Glomerular visceral epithelial cell (primary cell): ENCODE measurements at regions not wholly inside any gene's neighbourhood (a gene's known extent, or its start where the extent isn't known, plus 50 kb on each side); places are given as distances from the start of the nearest gene placed in this dataset.

Source experiments
- DNase-seq: peaks from one replicate; pipeline ENCODE4 v3.0.0-alpha.2; 2016; ENCODE audit errors: extremely low spot score

DNA sequence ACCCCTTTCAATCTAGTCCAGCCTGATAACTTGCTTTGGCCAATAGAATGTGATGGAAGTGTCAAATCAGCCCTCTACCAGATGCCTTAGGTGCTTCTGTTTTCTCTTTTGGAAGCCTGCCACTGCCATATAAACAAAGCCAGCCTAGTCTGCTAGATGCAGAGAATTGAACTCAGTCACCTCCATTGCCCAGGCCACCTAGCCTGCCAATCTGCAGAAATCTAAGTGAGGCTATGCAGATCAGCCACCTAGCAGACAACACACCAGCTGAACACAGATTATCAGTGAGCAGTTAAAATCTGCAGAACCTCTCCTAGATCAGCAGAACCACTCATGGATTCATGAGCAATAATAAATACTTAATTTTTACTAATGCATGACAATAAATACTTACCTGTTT lies 1108.2 kb downstream of the PCDH18 start:
- no peak for DNase-seq

GRCh38 chr4:136414981-136415380 lies 1117.3 kb downstream of the PCDH18 start:
- DNase-seq: no peak

DNA sequence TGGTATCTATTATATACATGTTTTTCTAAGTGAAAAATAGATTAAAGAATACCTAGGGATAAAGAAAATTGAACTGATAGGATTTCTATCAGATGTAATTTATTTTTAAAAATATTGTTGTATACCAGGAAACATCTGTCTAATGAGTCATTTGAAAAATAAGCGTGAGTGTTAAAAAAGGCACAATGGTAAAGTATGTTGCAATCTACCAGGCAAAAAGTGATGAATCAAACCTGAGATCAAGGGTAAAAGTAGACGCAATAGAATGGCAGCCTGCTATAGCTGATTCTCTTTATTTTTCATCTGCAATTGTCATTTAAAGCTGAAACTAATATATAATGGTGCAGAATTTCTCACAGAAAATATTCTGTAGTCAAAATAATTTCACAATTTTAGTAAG lies 1119.6 kb downstream of the PCDH18 start:
- no peak for DNase-seq

DNA sequence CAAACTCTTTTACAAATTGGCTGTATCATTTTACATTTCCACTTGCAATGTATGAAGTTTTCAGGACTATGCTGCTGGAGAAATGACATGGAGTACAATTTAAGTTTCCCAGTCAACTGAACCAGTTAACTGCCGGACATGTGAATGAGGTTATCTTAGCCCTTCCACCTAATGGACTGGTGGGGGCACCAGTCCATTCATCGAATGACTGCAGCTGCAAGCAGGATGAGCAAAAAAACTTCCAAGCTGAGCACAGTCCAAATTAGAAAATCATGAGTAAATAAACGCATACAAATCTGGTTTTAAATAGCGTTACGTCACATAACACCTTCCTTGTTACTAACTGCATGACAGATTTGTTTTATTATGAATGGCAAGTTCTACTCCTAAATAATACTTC lies 1131.5 kb downstream of the PCDH18 start:
- no peak for DNase-seq

GRCh38 chr4:136395212-136395722 lies 1137.0 kb downstream of the PCDH18 start:
- DNase-seq: no peak

DNA sequence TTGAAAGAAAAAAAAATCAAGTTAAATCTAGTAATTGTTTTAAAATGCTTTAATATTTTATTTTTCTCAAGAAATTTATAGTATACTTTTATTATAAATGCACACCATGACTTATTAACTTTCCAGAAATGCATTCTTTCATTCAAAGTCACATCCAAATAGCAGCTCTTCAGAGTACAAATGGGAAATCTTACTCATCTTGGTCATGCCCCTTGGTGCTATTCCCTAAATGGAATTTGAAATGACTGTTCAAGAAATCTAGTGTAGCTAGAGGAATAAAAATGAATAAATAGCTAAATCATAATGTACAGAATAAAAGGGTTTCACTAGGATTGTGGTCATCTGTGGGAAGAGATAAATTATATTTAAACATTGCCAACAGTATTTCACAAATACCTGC lies 1139.7 kb downstream of the PCDH18 start:
- no peak for DNase-seq

DNA sequence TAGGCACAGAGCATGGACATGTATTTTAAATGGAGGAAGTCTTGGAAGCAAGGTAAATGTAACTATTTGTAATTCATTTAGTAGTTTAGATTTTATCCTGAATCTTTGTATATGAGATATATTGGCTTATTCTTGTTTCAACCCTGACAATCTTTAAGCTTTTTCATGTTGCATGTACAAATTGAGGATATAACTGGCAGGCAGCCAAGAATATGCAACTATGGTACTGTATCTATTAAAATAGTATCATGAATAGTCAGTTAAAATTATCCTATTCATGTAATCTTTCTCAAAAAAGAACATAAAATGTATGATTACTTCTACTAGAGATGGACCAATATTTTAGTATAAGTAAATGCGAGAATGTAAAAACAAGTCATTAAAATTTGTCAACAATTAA lies 1141.5 kb downstream of the PCDH18 start:
- DNase-seq: no peak

DNA sequence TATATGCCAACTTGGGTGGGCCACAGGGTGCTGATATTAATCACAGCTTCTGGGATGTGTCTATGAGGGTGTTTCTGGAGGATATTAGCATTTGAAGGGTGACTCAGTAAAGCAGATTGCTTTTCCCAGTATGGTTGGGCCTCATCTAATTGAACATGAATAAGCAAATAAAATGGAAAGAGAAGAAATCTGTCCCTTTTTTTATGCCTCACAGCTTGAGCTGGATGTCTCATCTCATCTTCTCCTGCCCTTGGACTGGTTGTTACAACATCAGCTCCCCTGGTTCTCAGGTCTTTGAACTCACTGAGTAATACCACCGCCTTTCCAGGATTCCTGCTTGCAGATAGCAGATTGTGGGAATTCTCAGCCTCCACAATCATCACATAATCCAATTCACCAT lies 1149.2 kb downstream of the PCDH18 start:
- no peak for DNase-seq

- DNase-seq: no peak
Measured at GRCh38 chr4:136371231-136371630, 1161.1 kb downstream of the PCDH18 start.

DNA sequence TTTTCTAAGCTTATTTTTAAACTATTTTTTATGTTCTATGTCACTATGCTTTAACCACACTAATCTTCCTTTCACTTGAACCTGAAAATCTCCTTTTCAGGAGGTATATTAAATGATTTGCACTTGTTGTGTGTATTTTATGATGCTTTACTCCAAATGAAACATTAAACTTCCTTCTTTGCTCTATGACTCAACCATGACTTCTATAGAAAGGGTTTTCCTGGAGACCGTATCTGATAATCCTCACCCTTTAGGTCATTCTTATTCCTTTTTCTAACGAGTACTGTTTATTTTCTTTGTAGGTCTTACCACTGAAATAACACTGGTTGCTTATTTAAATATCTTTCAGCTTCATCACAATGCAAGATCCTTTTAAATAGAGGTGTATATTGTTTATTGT lies 1163.2 kb downstream of the PCDH18 start:
- DNase-seq: no peak

DNA sequence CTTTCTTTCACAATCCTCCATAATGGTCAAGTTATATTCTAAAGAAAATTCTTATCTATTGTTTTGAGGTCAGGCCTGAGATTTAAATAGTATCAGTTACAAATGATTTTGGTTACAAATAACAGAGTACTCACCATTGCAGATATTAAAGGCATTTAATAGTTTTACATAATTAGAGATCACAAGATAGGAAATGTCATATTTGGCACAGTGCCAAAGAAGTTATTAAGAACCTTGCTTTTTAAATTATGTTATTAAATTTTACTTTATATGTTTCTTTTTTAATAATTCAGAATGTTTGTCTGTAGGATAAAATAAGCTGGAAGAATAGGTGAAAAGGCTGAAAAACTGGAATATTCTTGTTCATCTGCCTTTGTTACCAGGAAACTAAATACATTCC lies 1174.7 kb downstream of the PCDH18 start:
- no peak for DNase-seq

GRCh38 chr4:136355970-136356369 lies 1176.3 kb downstream of the PCDH18 start:
- DNase-seq: no peak

DNA sequence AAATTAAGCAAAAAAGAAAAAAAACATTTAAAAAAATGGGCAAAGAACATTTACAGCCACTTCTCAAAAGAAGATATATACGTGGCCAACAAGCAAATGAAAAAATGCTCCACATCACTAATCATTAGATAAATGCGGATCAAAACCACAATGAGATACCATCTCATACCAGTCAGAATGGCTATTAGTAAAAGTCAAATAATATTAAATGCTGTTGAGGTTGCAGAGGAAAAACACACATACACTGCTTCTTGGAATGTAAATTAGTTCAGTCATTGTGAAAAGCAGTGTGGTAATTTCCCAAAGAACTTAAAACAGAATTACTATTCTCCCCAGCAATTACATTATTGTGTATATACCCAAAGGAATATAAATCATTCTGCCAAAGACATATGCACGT lies 1189.0 kb downstream of the PCDH18 start:
- DNase-seq: no peak

DNA sequence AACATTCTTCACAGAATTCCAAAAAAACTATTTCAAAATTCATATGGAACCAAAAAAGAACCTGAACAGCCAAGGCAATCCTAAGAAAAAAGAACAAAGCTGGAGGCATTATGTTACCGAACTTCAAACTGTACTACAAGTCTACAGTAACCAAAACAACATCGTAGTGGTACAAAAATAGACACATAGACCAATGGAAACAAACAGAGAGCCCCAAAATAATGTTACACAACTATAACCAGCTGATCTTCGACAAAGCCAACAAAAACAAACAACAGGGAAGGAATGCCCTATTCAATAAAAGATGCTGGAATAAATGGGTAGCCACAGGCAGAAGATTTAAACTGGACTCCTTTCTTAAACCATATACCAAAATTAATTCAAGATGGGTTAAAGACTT lies 1189.6 kb downstream of the PCDH18 start:
- DNase-seq: no peak

DNA sequence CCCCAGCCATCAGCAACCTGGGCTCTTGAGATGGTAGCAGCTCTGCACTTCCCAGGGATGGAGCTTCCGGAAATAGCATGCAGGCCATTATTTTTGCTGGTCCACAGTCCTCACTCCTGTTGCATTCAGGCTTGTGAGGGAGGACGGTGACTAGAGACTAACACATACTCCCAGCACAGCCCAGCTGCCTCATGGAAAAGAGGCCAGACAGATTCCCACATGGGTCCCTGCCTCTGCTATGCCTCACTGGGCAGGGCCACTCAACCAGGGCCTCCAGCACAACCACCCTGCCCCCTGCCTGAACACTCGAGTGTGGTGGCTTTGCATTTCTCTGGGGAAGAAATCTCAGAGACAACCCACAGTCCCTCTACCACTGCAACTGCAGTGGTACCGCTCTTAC lies 1195.1 kb downstream of the PCDH18 start:
- peak; percentile 51 for DNase-seq

- DNase-seq: no peak
Measured at GRCh38 chr4:136336479-136336878, 1195.8 kb downstream of the PCDH18 start.

- no peak for DNase-seq
Measured at GRCh38 chr4:136329042-136329662, 1203.1 kb downstream of the PCDH18 start.

GRCh38 chr4:136328131-136328530 lies 1204.2 kb downstream of the PCDH18 start:
- no peak for DNase-seq

DNA sequence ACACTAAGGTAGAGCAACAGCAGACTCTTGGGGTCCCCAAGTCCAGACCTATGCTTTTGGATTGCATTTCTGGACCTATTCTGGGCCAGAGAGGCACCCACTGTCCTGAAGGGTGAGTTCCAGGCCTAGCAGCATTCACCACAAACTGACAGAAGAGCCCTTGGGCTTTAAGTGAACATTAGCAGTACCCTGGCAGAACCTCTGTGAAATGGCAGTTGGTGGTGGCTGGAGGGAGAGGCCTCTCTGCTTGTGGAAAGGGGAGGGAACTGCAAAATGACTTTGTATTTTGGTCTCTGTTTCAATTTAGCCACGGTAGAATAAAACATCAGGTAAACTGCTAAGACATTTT lies 1211.9 kb downstream of the PCDH18 start:
- no peak for DNase-seq

DNA sequence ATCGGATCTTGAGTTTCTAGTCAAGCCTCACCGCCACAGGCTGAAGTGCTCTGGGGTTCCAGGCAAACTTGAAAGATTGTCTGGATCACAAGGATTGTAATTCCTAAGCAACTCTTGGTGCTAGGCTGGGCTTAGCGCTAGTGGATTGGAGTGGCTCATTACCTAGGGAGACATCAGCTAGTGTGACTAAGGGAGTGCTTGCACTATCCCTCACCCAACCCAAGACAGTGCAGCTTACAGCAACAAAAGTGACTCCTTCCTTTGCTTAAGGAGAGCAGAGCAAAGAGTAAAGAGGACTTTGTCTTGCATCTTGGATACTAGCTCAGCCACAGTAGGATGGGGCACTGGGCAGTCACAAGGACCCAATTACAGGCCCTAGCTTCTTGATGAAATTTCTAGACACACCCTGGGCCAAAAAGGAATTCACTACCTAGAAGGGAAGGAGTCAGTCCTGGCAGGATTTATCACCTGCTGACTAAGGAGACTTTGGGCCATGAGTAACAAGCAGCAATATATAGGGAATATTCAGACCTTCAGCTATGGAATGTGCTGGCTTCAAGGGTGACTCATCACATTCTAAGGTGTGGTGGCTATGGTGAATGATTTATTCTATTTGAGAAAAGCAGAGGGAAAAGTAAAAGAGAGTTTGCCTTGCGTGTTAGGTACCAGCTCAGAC lies 1212.4 kb downstream of the PCDH18 start:
- peak; percentile 90 for DNase-seq

GRCh38 chr4:136316961-136317360 lies 1215.3 kb downstream of the PCDH18 start:
- DNase-seq: no peak

DNA sequence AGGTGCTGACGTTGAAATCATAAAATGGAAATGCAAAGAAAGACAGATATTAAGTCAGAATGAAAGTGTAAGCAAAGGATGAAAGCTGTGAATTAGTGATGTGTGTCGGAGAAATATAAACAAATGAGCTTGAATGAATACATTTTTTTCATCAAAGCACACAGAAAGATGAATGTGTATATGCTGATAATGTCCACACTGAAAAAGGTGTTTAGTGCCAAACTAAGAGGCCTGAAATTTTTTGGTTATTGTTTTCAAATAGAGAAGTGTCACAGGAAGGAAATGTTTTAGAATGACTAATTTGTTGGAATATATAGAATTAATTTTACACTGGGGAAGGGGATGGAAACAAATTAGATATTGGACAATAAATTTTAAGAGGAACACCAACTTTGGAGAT lies 1217.6 kb downstream of the PCDH18 start:
- DNase-seq: no peak

DNA sequence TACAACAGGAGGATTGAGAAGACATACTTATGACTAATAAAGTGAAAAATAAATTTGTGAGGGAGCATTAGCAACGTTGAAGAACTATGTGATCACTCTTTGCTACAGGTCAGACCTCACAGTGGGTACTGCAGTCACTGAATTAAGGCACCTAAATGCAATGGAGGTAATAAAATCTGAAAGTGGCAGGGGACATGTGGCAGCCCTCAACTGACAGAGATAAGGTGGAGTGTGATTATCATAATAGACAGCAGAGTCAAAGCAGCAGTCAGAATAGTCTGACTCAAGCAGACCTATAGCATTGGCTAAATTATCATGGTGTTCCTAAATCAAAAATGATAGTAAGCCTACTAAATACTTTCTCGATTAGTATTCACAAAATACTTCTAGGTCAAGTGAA lies 1220.5 kb downstream of the PCDH18 start:
- no peak for DNase-seq

DNA sequence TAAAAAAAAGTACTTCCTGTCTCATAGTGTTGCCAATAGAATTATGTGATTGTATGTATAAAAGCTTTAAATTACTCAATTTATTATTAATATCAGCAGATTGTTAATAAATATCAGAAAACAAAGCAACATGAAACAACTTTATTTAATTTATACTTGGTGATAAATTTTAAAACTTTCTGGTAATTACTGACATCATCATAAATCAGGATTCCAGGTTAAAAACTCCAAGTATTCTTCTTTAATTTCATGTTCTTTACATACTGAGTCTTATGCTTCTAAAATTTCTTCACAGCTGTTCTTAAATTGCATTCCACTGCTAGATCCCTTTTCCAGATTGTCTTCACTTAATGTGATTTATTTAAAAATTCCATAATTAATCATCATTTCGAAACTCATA lies 1224.5 kb downstream of the PCDH18 start:
- no peak for DNase-seq
